Colonic mucosa (tissue), 4 donors: ENCODE measurements at regions not wholly inside any gene's neighbourhood (a gene's known extent, or its start where the extent isn't known, plus 50 kb on each side); places are given as distances from the start of the nearest gene placed in this dataset.

ENCODE experiments used
- DNase-seq: peaks from one replicate; pipeline ENCODE4 v3.0.0-alpha.2; 2020
- H3K27ac ChIP-seq: fragments of 200-600 bp; one replicate; pipeline ENCODE4 v1.8.0; 2021
- H3K27me3 ChIP-seq: fragments of 200-600 bp; one replicate; pipeline ENCODE4 v1.8.0; 2021
- H3K36me3 ChIP-seq: fragments of 200-600 bp; one replicate; pipeline ENCODE4 v1.8.0; 2021
- H3K4me1 ChIP-seq: fragments of 200-600 bp; one replicate; pipeline ENCODE4 v1.8.0; 2021; ENCODE audit warnings: mild to moderate bottlenecking
- H3K4me3 ChIP-seq: fragments of 200-600 bp; one replicate; pipeline ENCODE4 v1.8.0; 2021
- H3K9ac ChIP-seq, 2 donors: one replicate each; pipeline ENCODE4 v1.7.0; 2013; ENCODE audit warnings: control low read depth in 2 of 2, low read depth in 2 of 2, low read length in 2 of 2
- H3K9me3 ChIP-seq: fragments of 200-600 bp; one replicate; pipeline ENCODE4 v1.8.0; 2021
- intact Hi-C: fragments of 100-400 bp; cut with DNase I; formaldehyde crosslinking; loops from one replicate; pipeline ENCODE4 v1.14.1; 2022
- TF ChIP-seq, protein P1 (sequence below): fragments of 200-600 bp; IDR thresholded peaks from one replicate; pipeline ENCODE4 v1.8.0; 2022; ENCODE audit warnings: antibody characterized with exemption, mild to moderate bottlenecking
- donor health status: healthy.
- donor health status: DM: no; HTN: no; CAD: no.
- donor health status: DM: no; HTN: no; CAD: no.

- Histone ChIP-seq H3K9me3 (no peaks in the 10 kb centered on the region), H3K4me3 (no peak overlapping the region), H3K4me1 (peaks cover 11% of the 10 kb centered on the region), H3K9ac (no peak overlapping the region), H3K27ac (no peak overlapping the region), H3K36me3 (no peaks in the 10 kb centered on the region), H3K27me3 (no peaks in the 10 kb centered on the region)
- no peak for DNase-seq
- intact Hi-C loops: no loop called here
- TF ChIP-seq, protein P1, sequence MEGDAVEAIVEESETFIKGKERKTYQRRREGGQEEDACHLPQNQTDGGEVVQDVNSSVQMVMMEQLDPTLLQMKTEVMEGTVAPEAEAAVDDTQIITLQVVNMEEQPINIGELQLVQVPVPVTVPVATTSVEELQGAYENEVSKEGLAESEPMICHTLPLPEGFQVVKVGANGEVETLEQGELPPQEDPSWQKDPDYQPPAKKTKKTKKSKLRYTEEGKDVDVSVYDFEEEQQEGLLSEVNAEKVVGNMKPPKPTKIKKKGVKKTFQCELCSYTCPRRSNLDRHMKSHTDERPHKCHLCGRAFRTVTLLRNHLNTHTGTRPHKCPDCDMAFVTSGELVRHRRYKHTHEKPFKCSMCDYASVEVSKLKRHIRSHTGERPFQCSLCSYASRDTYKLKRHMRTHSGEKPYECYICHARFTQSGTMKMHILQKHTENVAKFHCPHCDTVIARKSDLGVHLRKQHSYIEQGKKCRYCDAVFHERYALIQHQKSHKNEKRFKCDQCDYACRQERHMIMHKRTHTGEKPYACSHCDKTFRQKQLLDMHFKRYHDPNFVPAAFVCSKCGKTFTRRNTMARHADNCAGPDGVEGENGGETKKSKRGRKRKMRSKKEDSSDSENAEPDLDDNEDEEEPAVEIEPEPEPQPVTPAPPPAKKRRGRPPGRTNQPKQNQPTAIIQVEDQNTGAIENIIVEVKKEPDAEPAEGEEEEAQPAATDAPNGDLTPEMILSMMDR: no peak
These were observed 144.5 kb downstream of the VEGFA start for GRCh38 chr6:43914272-43915147.

GRCh38 chr6:43913375-43914271 is 143.6 kb downstream of the VEGFA start:
- no peaks in the 10 kb centered on the region for H3K9me3 ChIP-seq
- H3K4me3 ChIP-seq: no peak overlapping the region
- no peak overlapping the region for H3K9ac ChIP-seq
- TF ChIP-seq, protein P1: no peak
- peak; percentile 78 for DNase-seq
- intact Hi-C loops: no loop called here
- H3K4me1 ChIP-seq: peaks cover 11% of the 10 kb centered on the region
- H3K36me3 ChIP-seq: no peaks in the 10 kb centered on the region
- no peak overlapping the region for H3K27ac ChIP-seq
- H3K27me3 ChIP-seq: no peaks in the 10 kb centered on the region

DNA sequence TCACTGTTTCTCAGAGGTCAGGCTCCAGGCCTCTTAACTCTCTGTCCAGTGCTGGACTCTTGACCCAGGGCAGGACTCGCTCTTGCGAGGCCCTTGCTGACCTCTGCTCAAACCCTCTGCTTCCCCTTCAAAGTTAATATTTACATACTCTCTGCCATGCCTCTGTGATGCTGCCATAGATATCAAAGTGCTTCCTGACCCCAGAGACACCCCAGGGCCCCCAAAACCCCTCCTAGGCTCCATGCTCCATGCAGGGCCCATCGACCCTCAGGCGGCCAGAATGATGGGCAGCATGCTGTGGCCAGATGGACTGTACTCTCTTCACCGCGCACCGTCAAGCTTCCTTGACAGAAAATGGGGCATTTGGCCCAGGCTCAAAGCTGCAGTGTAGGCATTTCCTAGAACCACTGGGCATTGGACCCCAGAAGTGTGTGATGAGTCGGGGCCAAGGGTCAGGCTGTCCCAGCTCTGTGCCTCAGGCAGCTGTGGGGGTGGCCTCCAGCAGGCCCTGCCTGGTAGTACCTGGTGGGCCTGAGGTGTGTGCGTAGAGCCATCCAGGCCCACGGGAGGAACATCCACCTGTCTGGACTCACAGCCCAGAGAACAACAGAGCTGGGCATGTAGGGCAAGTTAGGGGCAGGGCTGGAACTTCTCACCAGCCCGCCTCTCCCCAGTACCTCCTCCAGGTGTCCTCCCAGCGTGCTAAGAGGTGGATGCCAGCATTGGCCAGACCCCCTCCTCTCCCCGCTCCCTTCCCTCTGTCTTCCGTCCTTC is 142.8 kb downstream of the VEGFA start:
- H3K9me3 ChIP-seq: no peaks in the 10 kb centered on the region
- H3K4me3 ChIP-seq: no peak overlapping the region
- peaks cover 11% of the 10 kb centered on the region for H3K4me1 ChIP-seq
- TF ChIP-seq, protein P1: no peak
- no peaks in the 10 kb centered on the region for H3K36me3 ChIP-seq
- H3K9ac ChIP-seq: no peak overlapping the region
- intact Hi-C loops: no loop called here
- no peak for DNase-seq
- no peak overlapping the region for H3K27ac ChIP-seq
- H3K27me3 ChIP-seq: no peaks in the 10 kb centered on the region

DNA sequence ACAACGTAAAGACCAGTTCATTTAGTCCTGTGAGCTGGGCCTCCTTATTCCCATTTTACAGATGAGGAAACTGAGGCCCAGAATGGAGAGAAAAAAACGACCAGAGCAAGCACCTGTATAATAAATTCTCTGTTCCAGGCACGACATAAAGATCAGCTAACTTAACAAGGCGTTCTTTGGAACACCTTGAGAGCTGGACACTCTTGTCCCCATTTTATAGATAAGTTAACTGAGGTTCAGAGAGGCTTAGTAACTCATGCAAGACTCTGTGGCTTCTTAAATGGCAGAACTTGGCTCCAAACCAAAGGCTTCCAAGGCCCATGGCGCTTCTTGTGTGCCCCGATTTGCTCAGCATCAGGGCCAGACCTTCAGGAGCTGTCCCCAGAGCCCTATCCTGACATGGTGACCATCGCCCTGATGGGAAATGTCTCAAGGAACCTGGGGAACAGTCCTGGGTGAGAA is 142.1 kb downstream of the VEGFA start:
- TF ChIP-seq, protein P1: no peak
- Histone ChIP-seq H3K9me3 (no peaks in the 10 kb centered on the region), H3K27ac (no peak overlapping the region), H3K4me3 (no peak overlapping the region), H3K9ac (no peak overlapping the region), H3K36me3 (no peaks in the 10 kb centered on the region), H3K27me3 (no peaks in the 10 kb centered on the region), H3K4me1 (peaks cover 11% of the 10 kb centered on the region)
- no peak for DNase-seq
- intact Hi-C loops: no loop called here
